HEK293T (cell line): ENCODE measurements at regions not wholly inside any gene's neighbourhood (a gene's known extent, or its start where the extent isn't known, plus 50 kb on each side); places are given as distances from the start of the nearest gene placed in this dataset.

ENCODE experiments used
- CTCF ChIA-PET: fragments of 350-600 bp; formaldehyde crosslinking; extraction: SDS; loops from one replicate; lab custom pipeline; 2021; ENCODE audit warnings: antibody characterized with exemption, inconsistent platforms; lab: Yijun Ruan, JAX
- POLR2A ChIA-PET: fragments of 350-600 bp; formaldehyde crosslinking; extraction: SDS; loops from one replicate; lab custom pipeline; 2020; ENCODE audit warnings: antibody characterized with exemption, inconsistent platforms; lab: Yijun Ruan, JAX
- DNase-seq: peaks from one replicate; pipeline ENCODE4 v3.0.0; 2012; ENCODE audit warnings: mixed read lengths; ENCODE audit errors: extremely low spot score
- ARNT ChIP-seq: fragments of 450-650 bp; IDR thresholded peaks from 2 replicates; pipeline ENCODE4 v1.6.1; 2017; ENCODE audit warnings: mild to moderate bottlenecking
- BHLHE40 ChIP-seq: fragments of 450-650 bp; IDR thresholded peaks from 2 replicates; pipeline ENCODE4 v1.6.1; 2016; ENCODE audit warnings: mild to moderate bottlenecking, moderate library complexity, borderline replicate concordance
- CTBP1 ChIP-seq: fragments of 450-650 bp; IDR thresholded peaks from 2 replicates; pipeline ENCODE4 v1.6.1; 2016; ENCODE audit warnings: borderline replicate concordance
- ELF4 ChIP-seq: fragments of 450-650 bp; IDR thresholded peaks from 2 replicates; pipeline ENCODE4 v1.6.1; 2017; ENCODE audit warnings: antibody characterized with exemption
- FOXA1 ChIP-seq: fragments of 450-650 bp; IDR thresholded peaks from 2 replicates; pipeline ENCODE4 v1.6.1; 2016; ENCODE audit warnings: mild to moderate bottlenecking
- FOXK2 ChIP-seq: fragments of 450-650 bp; IDR thresholded peaks from 2 replicates; pipeline ENCODE4 v1.6.1; 2016; ENCODE audit warnings: mild to moderate bottlenecking
- FOXM1 ChIP-seq: fragments of 450-650 bp; IDR thresholded peaks from 2 replicates; pipeline ENCODE4 v1.6.1; 2017; ENCODE audit warnings: mild to moderate bottlenecking, borderline replicate concordance
- HDGF ChIP-seq: fragments of 450-650 bp; IDR thresholded peaks from 2 replicates; pipeline ENCODE4 v1.6.1; 2017; ENCODE audit warnings: antibody characterized with exemption, borderline replicate concordance
- L3MBTL2 ChIP-seq: fragments of 450-650 bp; conservative IDR thresholded peaks from 2 replicates; pipeline ENCODE4 v1.6.1; 2016; ENCODE audit warnings: mild to moderate bottlenecking
- LEF1 ChIP-seq: fragments of 450-650 bp; IDR thresholded peaks from 2 replicates; pipeline ENCODE4 v1.6.1; 2017; ENCODE audit warnings: mild to moderate bottlenecking, borderline replicate concordance
- NFRKB ChIP-seq: fragments of 450-650 bp; IDR thresholded peaks from 2 replicates; pipeline ENCODE4 v1.6.1; 2016; ENCODE audit warnings: mild to moderate bottlenecking, moderate library complexity
- PKNOX1 ChIP-seq: fragments of 450-650 bp; IDR thresholded peaks from 2 replicates; pipeline ENCODE4 v1.6.1; 2016
- SP1 ChIP-seq: fragments of 450-650 bp; IDR thresholded peaks from 2 replicates; pipeline ENCODE4 v1.6.1; 2017
- SUZ12 ChIP-seq: fragments of 450-650 bp; IDR thresholded peaks from 2 replicates; pipeline ENCODE4 v1.6.1; 2016; ENCODE audit warnings: mild to moderate bottlenecking
- TARDBP ChIP-seq: fragments of 450-650 bp; IDR thresholded peaks from 2 replicates; pipeline ENCODE4 v1.6.1; 2016
- ZNF384 ChIP-seq: fragments of 450-650 bp; IDR thresholded peaks from 2 replicates; pipeline ENCODE4 v1.6.1; 2016

GRCh38 chr3:22366781-22367180 is 615.8 kb upstream of the ZNF385D start:
- POLR2A ChIA-PET: no interaction called here
- no peak for DNase-seq
- TF ChIP-seq SUZ12: no peak
- no peak for TF ChIP-seq SP1
- TF ChIP-seq ZNF384: no peak
- no peak for TF ChIP-seq ARNT
- no peak for TF ChIP-seq FOXA1
- no peak for TF ChIP-seq HDGF
- TF ChIP-seq NFRKB: no peak
- CTCF ChIA-PET: no interaction called here

GRCh38 chr3:22371036-22371435 is 620.0 kb upstream of the ZNF385D start:
- DNase-seq: no peak
- POLR2A ChIA-PET: no interaction called here
- CTCF ChIA-PET: no interaction called here
- no peak for TF ChIP-seq L3MBTL2
- TF ChIP-seq ELF4: no peak
- no peak for TF ChIP-seq FOXM1
- no peak for TF ChIP-seq HDGF
- no peak for TF ChIP-seq TARDBP
- TF ChIP-seq LEF1: no peak
- TF ChIP-seq FOXA1: no peak
- no peak for TF ChIP-seq ARNT
- no peak for TF ChIP-seq FOXK2
- no peak for TF ChIP-seq SP1
- TF ChIP-seq CTBP1: no peak
- TF ChIP-seq NFRKB: no peak
- TF ChIP-seq SUZ12: no peak
- TF ChIP-seq ZNF384: no peak
- TF ChIP-seq PKNOX1: no peak
- TF ChIP-seq BHLHE40: no peak

- no peak for DNase-seq
- TF ChIP-seq HDGF (no peak), NFRKB (no peak), ELF4 (no peak), TARDBP (no peak), ARNT (no peak), FOXK2 (no peak), LEF1 (no peak), BHLHE40 (no peak), L3MBTL2 (no peak)
- CTCF ChIA-PET: no interaction called here
- POLR2A ChIA-PET: no interaction called here
Measured at GRCh38 chr3:22371607-22372291, 620.7 kb upstream of the ZNF385D start.

- ChIA-PET POLR2A (no interaction called here), CTCF (no interaction called here)
- DNase-seq: no peak
- no peak for TF ChIP-seq CTBP1
- no peak for TF ChIP-seq ARNT
- no peak for TF ChIP-seq SP1
- TF ChIP-seq L3MBTL2: no peak
- no peak for TF ChIP-seq SUZ12
- no peak for TF ChIP-seq NFRKB
Measured at GRCh38 chr3:22372292-22373062, 621.5 kb upstream of the ZNF385D start.

- CTCF ChIA-PET: no interaction called here
- no peak for TF ChIP-seq PKNOX1
- TF ChIP-seq ELF4: no peak
- TF ChIP-seq HDGF: no peak
- no peak for TF ChIP-seq SUZ12
- no peak for TF ChIP-seq LEF1
- POLR2A ChIA-PET: no interaction called here
- DNase-seq: no peak
Measured at GRCh38 chr3:22373182-22373581, 622.2 kb upstream of the ZNF385D start.

GRCh38 chr3:22373827-22374226 is 622.8 kb upstream of the ZNF385D start:
- TF ChIP-seq CTBP1: no peak
- TF ChIP-seq ELF4: no peak
- no peak for TF ChIP-seq HDGF
- TF ChIP-seq PKNOX1: no peak
- TF ChIP-seq FOXM1: no peak
- no peak for TF ChIP-seq BHLHE40
- no peak for TF ChIP-seq NFRKB
- no peak for TF ChIP-seq FOXA1
- no peak for TF ChIP-seq SUZ12
- TF ChIP-seq SP1: no peak
- no peak for TF ChIP-seq FOXK2
- no peak for TF ChIP-seq LEF1
- no peak for TF ChIP-seq L3MBTL2
- ChIA-PET POLR2A (no interaction called here), CTCF (no interaction called here)
- DNase-seq: no peak
